Breast epithelium (tissue), 4 donors: ENCODE measurements at regions not wholly inside any gene's neighbourhood (a gene's known extent, or its start where the extent isn't known, plus 50 kb on each side); places are given as distances from the start of the nearest gene placed in this dataset.

Source experiments
- DNase-seq, 2 donors: peaks; one replicate each; pipeline ENCODE4 v3.0.0-alpha.2; 2019; ENCODE audit warnings: low spot score in 2 of 2
- H3K27ac ChIP-seq, 2 donors: fragments of 200-600 bp; sonication (generic) in 1 of 2; one replicate each; pipeline ENCODE4 v1.5.1; 2016 to 2019; ENCODE audit warnings: mild to moderate bottlenecking in 1 of 2
- H3K27me3 ChIP-seq, 2 donors: fragments of 200-600 bp; sonication (generic) in 1 of 2; one replicate each; pipeline versions ENCODE4 v1.5.1 to v1.6.0; 2017 to 2019; ENCODE audit warnings: control low read depth in 1 of 2, mild to moderate bottlenecking in 1 of 2
- H3K36me3 ChIP-seq: fragments of 200-600 bp; one replicate; pipeline ENCODE4 v1.5.1; 2019
- H3K4me1 ChIP-seq, 2 donors: fragments of 200-600 bp; sonication (generic); one replicate each; pipeline ENCODE4 v1.5.1; 2016 to 2019; ENCODE audit warnings: control low read depth in 1 of 2
- H3K4me3 ChIP-seq, 3 donors: fragments of 200-600 bp; sonication (generic); 1 replicate in 2 of 3; 2 replicates in 1 of 3; pipeline ENCODE4 v1.5.1; 2016 to 2019; ENCODE audit warnings: mild to moderate bottlenecking in 3 of 3, moderate library complexity in 2 of 3
- H3K9me3 ChIP-seq, 2 donors: fragments of 200-600 bp; sonication (generic) in 1 of 2; one replicate each; pipeline ENCODE4 v1.5.1; 2016 to 2019; ENCODE audit warnings: control low read depth in 1 of 2
- POLR2A ChIP-seq: fragments of 450-650 bp; IDR thresholded peaks from one replicate; pipeline ENCODE4 v1.6.1; 2016; ENCODE audit warnings: antibody characterized with exemption, mild to moderate bottlenecking, moderate library complexity
- POLR2AphosphoS5 ChIP-seq, 3 donors: sonication (generic); formaldehyde crosslinking; IDR thresholded peaks; one replicate each; pipeline ENCODE4 v1.6.1; 2017; ENCODE audit warnings: antibody characterized with exemption in 3 of 3
- intact Hi-C: fragments of 100-400 bp; cut with DNase I; formaldehyde crosslinking; loops from one replicate; pipeline ENCODE4 v1.15.1; 2023; ENCODE audit warnings: low total_unique reads
- TF ChIP-seq, protein P1 (sequence below), 3 donors: fragments of 450-650 bp; IDR thresholded peaks; one replicate each; pipeline ENCODE4 v1.5.1; 2016 to 2017; ENCODE audit warnings: antibody characterized with exemption in 3 of 3, mild to moderate bottlenecking in 3 of 3, moderate library complexity in 3 of 3

DNA sequence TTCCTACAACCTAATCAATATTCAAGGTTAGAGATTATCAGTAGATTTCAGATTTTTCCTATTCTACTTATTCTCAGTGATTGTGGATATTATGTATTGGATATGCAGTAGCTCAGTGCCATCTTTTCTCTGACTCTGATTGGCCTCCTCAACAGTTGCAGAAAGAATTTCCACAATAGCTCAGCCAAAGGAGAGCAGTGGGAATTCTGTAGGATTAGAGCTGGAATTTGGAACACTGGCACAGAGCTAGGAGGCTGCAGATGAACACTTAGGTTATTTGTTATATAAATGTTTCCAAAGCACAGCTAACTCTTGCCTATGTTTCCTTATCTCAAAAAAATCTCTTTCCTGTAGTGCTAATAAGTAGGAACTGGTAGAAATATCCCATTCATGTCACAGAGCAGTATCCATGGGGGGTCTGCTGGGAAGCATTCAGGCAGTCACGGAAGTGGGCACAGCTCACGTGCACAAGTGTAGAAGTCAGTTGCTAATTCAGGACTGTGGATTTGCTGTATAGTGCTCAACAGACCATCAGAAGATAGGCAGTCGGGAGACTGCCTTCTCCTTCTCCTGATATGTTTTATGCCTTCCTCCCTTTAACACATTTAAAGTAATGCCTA lies 116.2 kb upstream of the TMEM260 start:
- no peak overlapping the region for H3K4me3 ChIP-seq
- intact Hi-C loops = no loop called here
- H3K4me1 ChIP-seq = no peaks in the 10 kb centered on the region
- no peaks in the 10 kb centered on the region for H3K27me3 ChIP-seq
- DNase-seq = no peak
- no peaks in the 10 kb centered on the region for H3K36me3 ChIP-seq
- TF ChIP-seq POLR2AphosphoS5 (IDR thresholded peaks at IDR 0.05) (no peak), POLR2A (no peak)
- no peak overlapping the region for H3K27ac ChIP-seq
- H3K9me3 ChIP-seq = no peaks in the 10 kb centered on the region

DNA sequence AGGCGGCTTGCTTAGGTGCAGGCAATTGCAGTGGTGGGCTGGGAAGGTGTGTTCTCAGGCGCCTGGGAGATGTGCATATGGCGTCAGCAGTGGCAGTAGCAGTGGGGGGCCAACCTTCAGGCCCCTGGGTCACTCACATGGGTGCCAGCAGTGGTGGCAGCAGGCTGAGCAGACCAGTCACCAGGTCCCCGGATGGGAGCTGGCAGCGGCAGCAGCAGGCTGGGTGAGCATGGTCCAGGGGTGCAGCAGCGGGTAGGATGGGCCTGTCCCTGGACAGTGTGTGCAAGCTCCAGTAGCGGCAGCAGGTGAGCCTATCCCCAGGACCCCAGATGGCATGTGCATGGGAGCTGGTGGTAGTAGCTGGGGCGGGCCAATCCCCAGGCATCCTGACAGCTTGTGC lies 108.5 kb upstream of the TMEM260 start:
- Histone ChIP-seq H3K27me3 (no peaks in the 10 kb centered on the region), H3K4me1 (no peaks in the 10 kb centered on the region), H3K9me3 (no peaks in the 10 kb centered on the region), H3K27ac (no peak overlapping the region), H3K4me3 (no peak overlapping the region), H3K36me3 (no peaks in the 10 kb centered on the region)
- no peak for TF ChIP-seq POLR2AphosphoS5 (IDR thresholded peaks at IDR 0.05)
- TF ChIP-seq POLR2A = no peak
- TF ChIP-seq, protein P1, sequence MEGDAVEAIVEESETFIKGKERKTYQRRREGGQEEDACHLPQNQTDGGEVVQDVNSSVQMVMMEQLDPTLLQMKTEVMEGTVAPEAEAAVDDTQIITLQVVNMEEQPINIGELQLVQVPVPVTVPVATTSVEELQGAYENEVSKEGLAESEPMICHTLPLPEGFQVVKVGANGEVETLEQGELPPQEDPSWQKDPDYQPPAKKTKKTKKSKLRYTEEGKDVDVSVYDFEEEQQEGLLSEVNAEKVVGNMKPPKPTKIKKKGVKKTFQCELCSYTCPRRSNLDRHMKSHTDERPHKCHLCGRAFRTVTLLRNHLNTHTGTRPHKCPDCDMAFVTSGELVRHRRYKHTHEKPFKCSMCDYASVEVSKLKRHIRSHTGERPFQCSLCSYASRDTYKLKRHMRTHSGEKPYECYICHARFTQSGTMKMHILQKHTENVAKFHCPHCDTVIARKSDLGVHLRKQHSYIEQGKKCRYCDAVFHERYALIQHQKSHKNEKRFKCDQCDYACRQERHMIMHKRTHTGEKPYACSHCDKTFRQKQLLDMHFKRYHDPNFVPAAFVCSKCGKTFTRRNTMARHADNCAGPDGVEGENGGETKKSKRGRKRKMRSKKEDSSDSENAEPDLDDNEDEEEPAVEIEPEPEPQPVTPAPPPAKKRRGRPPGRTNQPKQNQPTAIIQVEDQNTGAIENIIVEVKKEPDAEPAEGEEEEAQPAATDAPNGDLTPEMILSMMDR (IDR thresholded peaks at IDR 0.05) = no peak
- intact Hi-C loops = no loop called here
- DNase-seq = no peak

DNA sequence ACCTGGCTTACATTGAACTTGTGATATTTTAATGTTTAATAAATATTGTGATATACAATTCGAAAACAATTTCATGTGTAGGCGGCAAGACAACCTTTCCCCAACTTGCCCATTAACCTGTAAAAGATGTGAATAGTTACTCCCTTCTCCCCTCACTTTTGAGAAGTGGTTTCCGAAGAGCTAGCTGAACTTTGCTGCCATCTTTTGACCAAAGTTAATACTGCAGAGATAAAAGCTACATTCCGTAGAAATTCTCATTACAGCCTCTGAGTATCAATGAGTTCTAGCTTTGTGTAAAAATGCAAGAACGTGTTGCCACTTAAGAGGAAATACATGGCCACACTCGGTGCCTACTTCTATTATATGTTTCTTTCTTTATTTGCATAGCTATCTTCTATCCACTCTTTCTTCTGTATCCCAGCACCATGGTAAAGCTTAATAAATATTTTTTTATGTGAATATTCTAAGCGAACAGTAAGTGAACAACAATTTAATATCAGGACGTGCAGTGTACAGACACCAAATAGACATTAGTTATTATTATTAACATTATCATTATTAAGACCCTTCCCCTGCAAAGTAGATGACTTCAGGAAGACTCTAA lies 105.1 kb upstream of the TMEM260 start:
- DNase-seq = no peak
- Histone ChIP-seq H3K4me1 (no peaks in the 10 kb centered on the region), H3K36me3 (no peaks in the 10 kb centered on the region), H3K27me3 (no peaks in the 10 kb centered on the region), H3K9me3 (no peaks in the 10 kb centered on the region), H3K4me3 (no peak overlapping the region), H3K27ac (no peak overlapping the region)
- TF ChIP-seq POLR2AphosphoS5 (IDR thresholded peaks at IDR 0.05) (no peak), POLR2A (no peak)
- TF ChIP-seq, protein P1 (IDR thresholded peaks at IDR 0.05) = peak; percentile 43 to 74 (median 59)
- intact Hi-C loops = no loop called here

DNA sequence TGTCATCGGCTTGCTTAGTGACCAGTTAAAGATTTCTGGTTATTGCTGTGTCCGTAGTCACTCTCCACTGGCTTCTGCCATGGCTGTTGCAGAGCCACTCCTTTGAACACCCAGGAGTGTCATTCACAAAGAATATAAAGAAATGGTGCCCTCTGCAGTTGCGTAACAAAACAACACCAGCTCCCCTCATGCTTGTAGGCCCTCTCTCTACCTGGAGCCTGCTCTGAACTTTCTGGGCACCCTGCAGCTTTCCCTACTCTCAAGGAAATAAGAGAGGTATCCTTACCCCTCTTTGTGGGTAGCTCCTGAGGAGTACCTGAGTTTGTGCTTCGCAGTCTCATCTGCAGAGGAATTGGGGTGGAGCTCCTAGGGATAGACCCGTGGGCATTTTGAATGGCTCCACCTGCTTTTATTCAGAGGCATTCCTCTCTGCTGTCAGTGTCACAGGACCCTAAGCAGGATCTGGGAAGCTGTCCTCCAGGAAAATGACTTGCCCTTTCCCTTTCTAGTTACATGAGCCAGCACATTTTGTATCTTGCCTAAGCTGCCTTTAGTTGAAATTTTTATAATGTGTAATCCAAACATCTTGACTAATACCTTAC lies 97.2 kb upstream of the TMEM260 start:
- Histone ChIP-seq H3K27ac (no peak overlapping the region), H3K9me3 (no peaks in the 10 kb centered on the region), H3K36me3 (no peaks in the 10 kb centered on the region), H3K4me1 (no peaks in the 10 kb centered on the region), H3K4me3 (no peak overlapping the region), H3K27me3 (no peaks in the 10 kb centered on the region)
- DNase-seq = no peak
- intact Hi-C loops = no loop called here
- TF ChIP-seq POLR2AphosphoS5 (IDR thresholded peaks at IDR 0.05) = no peak
- TF ChIP-seq, protein P1 (IDR thresholded peaks at IDR 0.05) = no peak
- no peak for TF ChIP-seq POLR2A

DNA sequence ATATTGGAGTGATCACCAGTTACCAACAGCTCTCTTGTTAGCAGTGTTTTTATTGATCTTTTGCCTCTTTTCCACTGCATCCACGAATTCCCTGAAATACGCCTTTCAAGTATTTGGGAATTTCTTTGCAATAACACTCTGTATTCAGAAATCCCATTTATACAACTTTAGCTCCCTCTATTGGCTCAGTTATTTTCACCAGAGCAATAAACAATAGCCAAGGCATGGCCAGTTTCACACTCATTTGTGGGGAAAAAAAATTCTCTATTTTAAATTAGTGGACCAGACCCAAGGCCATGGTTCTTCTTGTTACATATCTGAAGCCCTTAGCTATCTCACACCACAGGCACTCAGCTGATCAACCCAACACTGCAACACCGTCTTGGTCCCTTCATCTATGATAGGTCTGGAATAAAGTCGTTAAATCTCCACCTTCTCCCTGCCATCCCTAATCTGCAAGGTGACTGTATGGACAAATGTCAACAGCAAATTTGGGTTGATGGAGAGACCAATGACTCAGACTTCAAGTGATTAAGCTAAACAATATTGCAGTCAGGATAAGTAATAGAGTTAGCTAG lies 92.4 kb upstream of the TMEM260 start:
- Histone ChIP-seq H3K27ac (no peak overlapping the region), H3K27me3 (no peaks in the 10 kb centered on the region), H3K36me3 (no peaks in the 10 kb centered on the region), H3K9me3 (no peaks in the 10 kb centered on the region), H3K4me3 (no peak overlapping the region), H3K4me1 (no peaks in the 10 kb centered on the region)
- TF ChIP-seq, protein P1 (IDR thresholded peaks at IDR 0.05) = peak in 2 of 3 donors; percentile 20 to 26
- no peak for TF ChIP-seq POLR2AphosphoS5 (IDR thresholded peaks at IDR 0.05)
- no peak for TF ChIP-seq POLR2A
- DNase-seq = no peak
- intact Hi-C loops = no loop called here
